T-helper 2 cell (primary cell): ENCODE measurements at regions not wholly inside any gene's neighbourhood (a gene's known extent, or its start where the extent isn't known, plus 50 kb on each side); places are given as distances from the start of the nearest gene placed in this dataset.
"Not testable (repeated sequence)": the region's sequence is repeated elsewhere in the genome, so short reads cannot be mapped to it uniquely, and the experiment has no call there.

Source experiments
- DNase-seq, 5 experiments: peaks; one replicate each; pipeline versions ENCODE4 v3.0.0 to v3.0.0-alpha.2; 2012 to 2022

GRCh38 chr11:38384568-38384967 is 1786.5 kb upstream of the RAG2 start:
- no peak for DNase-seq

- no peak for DNase-seq
Observed at GRCh38 chr11:38365274-38365673, 1767.2 kb upstream of the RAG2 start.

DNA sequence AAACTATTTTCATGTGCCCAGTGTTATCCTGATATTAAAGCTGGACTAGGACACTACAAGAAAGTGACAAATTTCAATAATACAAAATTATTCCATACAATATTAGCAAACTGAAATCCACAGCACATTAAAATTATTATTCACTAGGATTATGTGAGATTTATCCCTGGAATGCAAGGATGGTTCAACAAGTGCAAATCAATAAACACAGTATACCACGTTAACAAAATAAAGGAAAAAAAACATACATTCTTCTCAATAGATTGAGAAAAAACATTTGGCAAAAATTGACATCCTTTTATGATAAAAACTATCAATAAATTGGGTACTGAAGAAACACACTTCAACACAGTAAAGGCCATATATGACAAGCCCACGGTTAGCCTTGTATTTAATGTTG is 1758.2 kb upstream of the RAG2 start:
- no peak for DNase-seq

DNA sequence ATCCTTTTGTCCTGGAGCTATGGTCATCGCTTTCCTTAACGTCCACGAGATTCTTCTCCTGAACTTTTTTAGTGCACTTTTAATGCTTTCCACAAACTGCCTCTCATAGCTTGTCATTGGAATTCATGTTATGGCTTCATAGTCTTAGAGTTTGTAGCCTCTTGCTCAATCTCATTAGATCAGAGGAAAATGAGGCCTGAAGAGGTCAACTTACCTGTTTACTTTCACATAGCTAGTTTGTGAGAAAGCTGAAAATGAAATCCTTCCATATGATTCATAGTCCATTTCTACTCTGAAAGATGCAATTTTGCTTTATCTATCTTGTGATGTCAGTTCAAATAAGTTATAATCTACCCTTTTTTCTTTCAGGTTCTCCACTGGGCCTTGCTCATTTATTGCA is 1747.2 kb upstream of the RAG2 start:
- DNase-seq = no peak

DNA sequence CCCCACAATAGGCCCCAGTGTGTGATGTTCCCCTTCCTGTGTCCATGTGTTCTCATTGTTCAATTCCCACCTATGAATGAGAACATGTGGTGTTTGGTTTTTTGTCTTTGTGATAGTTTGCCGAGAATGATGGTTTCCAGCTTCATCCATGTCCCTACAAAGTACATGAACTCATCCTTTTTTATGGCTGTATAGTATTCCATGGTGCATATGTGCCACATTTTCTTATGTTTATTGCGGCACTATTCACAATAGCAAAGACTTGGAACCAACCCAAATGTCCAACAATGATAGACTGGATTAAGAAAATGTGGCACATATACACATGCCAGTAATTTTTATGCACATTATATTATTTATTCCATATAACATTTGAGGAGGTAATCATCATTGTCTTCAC is 1743.6 kb upstream of the RAG2 start:
- not testable (repeated sequence) for DNase-seq

GRCh38 chr11:38339835-38340440 is 1741.9 kb upstream of the RAG2 start:
- no peak for DNase-seq

- not testable (repeated sequence) for DNase-seq
Observed at GRCh38 chr11:38338022-38338421, 1740.0 kb upstream of the RAG2 start.

DNA sequence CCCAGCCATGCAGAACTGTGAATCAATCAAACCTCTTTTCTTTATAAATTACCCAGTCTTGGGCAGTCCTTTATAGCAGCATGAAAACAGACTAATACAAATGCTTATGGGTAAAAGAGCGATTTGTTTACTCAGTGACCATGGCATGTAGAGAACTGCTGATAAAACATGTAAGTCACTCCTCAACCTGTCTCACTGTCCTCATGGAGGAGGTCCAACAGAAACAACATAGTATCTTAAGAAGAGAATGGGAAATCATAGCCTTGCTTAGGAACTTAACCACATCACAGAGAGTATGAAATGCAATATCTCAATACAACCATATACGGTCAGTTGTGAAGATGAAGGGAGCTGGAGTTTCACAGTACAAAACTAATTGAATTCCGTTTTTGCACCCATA is 1734.0 kb upstream of the RAG2 start:
- DNase-seq = no peak

GRCh38 chr11:38330578-38330977 is 1732.5 kb upstream of the RAG2 start:
- no peak for DNase-seq

DNA sequence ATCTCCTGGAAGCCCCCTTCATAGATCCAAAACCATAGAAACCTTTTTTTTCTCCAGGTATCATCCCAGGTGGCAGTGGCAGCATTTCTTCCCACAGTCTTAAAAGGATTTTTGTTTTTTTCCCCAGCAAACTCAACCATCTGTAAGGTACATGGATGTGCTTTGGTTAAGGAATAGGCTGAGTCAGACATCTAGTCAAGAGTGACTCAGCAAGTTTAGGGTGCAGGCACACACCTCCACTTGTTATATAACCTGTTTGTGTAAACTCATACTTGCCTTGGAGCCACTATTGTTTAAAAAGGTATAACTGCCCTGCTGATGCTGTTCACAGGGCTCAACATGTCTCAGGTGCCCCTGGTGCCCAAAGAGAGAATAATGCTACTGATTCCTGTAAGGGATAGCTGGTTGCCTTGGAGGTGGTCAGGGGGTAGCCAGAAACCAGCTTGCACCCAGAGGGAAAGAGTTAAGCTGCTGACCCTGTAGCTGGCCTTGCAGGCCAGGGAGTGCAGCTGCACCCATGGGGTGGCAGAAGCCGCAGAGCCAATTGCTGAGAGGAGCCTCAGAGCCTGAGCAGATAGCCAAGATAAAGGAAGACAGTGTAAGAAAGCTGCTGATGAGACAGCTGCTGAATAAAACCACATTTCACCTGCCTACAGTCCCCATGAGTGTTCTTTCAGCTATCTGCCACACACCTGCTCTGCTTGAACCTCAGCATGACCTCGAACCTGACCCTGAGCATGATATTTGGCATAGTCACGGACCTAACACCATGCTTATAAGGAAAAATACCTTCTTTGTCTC is 1726.1 kb upstream of the RAG2 start:
- no peak for DNase-seq

- no peak for DNase-seq
Observed at GRCh38 chr11:38315151-38315550, 1717.1 kb upstream of the RAG2 start.

DNA sequence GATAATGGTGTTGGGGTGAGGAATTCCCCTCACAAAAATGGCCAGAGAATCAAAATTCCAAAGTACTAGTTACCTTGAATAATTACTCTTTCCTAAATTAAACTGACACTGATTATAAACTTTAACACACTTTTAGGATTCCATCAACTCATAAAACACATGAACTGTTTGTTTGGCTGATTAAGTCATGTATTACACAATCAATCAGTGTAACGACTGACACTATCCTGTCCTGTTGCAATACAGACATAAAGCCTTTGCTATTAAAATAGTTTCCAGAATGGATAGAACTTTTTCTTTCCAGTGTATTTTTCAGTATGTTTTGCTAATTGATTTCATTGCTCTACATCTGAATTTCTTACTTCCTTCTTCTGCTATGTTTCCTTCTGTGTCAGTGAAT is 1709.4 kb upstream of the RAG2 start:
- no peak for DNase-seq

- no peak for DNase-seq
Observed at GRCh38 chr11:38305682-38306081, 1707.6 kb upstream of the RAG2 start.

- DNase-seq = no peak
Observed at GRCh38 chr11:38304926-38305325, 1706.9 kb upstream of the RAG2 start.

DNA sequence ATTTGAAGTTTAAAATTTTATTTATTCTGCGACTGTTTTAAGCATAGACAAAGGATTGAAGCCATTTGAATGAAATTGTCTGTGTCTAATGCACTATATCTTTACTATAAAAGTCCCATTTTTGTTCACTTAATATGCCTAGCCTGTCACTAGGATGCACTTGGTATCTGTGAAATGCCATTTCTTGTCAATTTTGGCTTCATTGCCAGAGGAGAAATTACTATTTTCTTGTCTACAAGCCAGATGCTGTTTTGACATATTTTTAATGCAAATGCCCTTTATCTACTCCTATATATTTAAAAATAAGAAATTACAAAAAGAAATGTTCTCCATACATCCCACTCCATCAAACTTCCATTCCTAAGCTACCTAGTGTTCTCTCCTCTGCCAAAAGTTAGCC is 1704.5 kb upstream of the RAG2 start:
- DNase-seq = no peak

- DNase-seq = no peak
Observed at GRCh38 chr11:38300570-38300969, 1702.5 kb upstream of the RAG2 start.

DNA sequence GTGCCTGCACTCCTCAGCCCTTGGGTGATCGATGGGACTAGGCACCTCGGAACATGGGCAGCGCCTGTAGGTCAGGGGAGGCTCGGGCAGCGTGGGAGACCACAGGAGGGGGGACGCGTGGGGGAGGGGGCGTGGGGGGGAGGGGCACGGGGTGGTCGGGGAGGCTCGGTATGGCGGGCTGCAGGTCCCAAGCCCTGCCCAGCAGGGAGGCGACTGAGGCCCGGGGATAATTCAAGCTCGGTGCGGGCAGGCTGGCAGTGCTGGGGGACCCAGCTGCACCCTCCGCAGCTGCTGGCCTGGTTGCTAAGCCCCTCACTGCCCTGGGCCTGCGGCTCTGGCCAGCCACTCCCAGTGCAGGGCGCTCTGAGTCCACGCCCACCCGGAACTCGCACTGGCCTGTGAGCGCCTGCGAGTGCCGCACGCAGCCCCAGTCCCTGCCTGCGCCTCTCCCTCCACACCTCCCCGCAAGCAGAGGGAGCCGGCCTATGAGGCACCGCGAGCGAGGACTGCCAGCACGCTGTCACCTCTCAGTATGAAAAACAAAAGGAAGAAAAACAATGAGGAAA is 1698.3 kb upstream of the RAG2 start:
- DNase-seq = no peak

DNA sequence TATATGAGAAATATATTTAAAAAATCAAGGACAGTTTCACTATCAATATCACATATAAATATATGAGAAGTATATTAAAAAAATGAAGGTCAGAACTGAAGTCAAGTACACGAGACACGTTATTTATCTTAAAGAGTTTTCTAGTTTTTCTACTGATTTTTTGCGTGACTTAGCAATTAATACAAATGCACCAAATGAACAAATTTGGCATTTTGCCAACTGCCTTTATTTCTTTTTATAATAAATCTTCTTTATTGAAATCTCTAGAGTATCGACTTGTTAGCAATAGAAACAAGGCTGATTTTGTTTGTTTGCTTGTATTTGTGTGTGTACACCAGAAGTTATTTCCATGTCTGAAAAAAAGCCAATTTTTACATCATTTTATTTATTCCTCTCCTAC is 1684.7 kb upstream of the RAG2 start:
- no peak for DNase-seq

- DNase-seq = no peak
Observed at GRCh38 chr11:38278457-38279141, 1680.6 kb upstream of the RAG2 start.

- no peak for DNase-seq
Observed at GRCh38 chr11:38274031-38274430, 1676.0 kb upstream of the RAG2 start.

DNA sequence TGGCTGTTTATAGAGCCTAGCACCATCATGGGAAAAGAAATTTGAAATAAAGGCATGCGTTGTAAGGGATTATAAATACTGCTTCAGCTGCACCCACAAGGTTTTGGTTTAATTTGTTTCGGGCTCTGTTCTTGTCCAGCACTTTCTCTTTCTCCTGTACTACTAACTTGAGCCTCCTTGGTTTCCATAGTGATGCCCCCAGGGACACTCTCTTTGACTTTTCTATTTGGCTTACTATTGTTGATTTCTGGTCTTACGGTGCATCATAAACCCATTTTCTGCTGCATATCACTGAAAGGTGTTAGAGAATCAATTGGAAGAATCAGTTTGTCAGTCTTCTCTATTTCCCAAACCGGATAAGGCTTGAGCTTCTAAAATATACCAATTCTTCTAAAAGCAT is 1674.3 kb upstream of the RAG2 start:
- no peak for DNase-seq

GRCh38 chr11:38266691-38267090 is 1668.7 kb upstream of the RAG2 start:
- no peak for DNase-seq

DNA sequence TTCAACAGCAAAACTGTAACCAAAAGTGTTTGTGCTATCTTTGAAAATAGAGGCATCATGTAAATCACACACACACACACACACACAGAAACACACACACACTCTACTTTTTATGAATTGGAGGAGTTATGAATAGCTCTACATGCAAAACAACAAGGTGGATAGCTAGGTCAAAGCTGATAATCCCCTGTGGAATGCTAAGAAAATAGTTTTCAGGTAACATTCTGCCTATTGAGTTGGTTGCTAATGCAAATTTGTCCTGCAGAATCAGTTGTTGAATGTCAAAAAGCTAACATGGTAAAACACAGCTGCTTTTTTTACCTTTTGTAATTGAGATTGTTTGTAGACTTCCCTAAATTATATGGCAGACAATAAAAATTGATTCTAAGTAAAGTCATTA is 1658.4 kb upstream of the RAG2 start:
- DNase-seq = no peak

- DNase-seq = no peak
Observed at GRCh38 chr11:38254913-38255312, 1656.9 kb upstream of the RAG2 start.
